B cell (primary cell): ENCODE measurements at regions not wholly inside any gene's neighbourhood (a gene's known extent, or its start where the extent isn't known, plus 50 kb on each side); places are given as distances from the start of the nearest gene placed in this dataset.

Source experiments
- CTCF ChIP-seq: fragments of 200-600 bp; IDR thresholded peaks from one replicate; pipeline ENCODE4 v1.8.0; 2022; ENCODE audit warnings: antibody characterized with exemption, mild to moderate bottlenecking
- EZH2 ChIP-seq: IDR thresholded peaks from 2 replicates; pipeline ENCODE4 v1.6.1; 2012; ENCODE audit warnings: borderline replicate concordance, low read depth, mild to moderate bottlenecking, moderate library complexity, low read length; ENCODE audit not compliant: insufficient read depth, poor library complexity, severe bottlenecking

- TF ChIP-seq CTCF, result no peak
- no peak for TF ChIP-seq EZH2
Measured at GRCh38 chr2:116117845-116118244, 1675.4 kb downstream of the DPP10 start.
